Fibroblast of lung (primary cell): ENCODE measurements at regions not wholly inside any gene's neighbourhood (a gene's known extent, or its start where the extent isn't known, plus 50 kb on each side); places are given as distances from the start of the nearest gene placed in this dataset.

Source experiments
- CTCF ChIP-seq, 2 donors: IDR thresholded peaks in 1 of 2; conservative IDR thresholded peaks in 1 of 2; 1 replicate in 1 of 2; 2 replicates in 1 of 2; pipeline ENCODE4 v1.5.1; 2011 to 2012; ENCODE audit warnings: low read length in 2 of 2, control low read depth in 1 of 2, inconsistent platforms in 1 of 2, low read depth in 1 of 2, mild to moderate bottlenecking in 1 of 2
- EZH2 ChIP-seq: IDR thresholded peaks from 2 replicates; pipeline ENCODE4 v1.5.1; 2012; ENCODE audit warnings: low read length, control low read depth, mild to moderate bottlenecking; ENCODE audit errors: missing control alignments

- TF ChIP-seq CTCF (conservative IDR thresholded peaks at IDR 0.05 in 1 of 2, IDR thresholded peaks at IDR 0.05 in 1 of 2; ENCODE audit: low read depth in 1 of 2, low read length in 2 of 2) (no peak), EZH2 (no peak)
Measured at GRCh38 chr5:168172760-168173223, 118.7 kb upstream of the WWC1 start.
